Gastrocnemius medialis (tissue), 4 donors: ENCODE measurements at regions not wholly inside any gene's neighbourhood (a gene's known extent, or its start where the extent isn't known, plus 50 kb on each side); places are given as distances from the start of the nearest gene placed in this dataset.

Experiments
- ATAC-seq, 2 donors: fragments of 150-250 bp; one replicate each; pipeline ENCODE4 v1.9.1; 2016
- DNase-seq, 2 donors: peaks; one replicate each; pipeline ENCODE4 v3.0.0-alpha.2; 2019
- H3K27ac ChIP-seq, 4 donors: fragments of 200-600 bp; sonication (generic); 1 replicate in 1 of 4; 2 replicates in 3 of 4; pipeline ENCODE4 v1.5.1; 2016 to 2018; ENCODE audit warnings: mild to moderate bottlenecking in 2 of 4, moderate library complexity in 1 of 4
- H3K27me3 ChIP-seq, 3 donors: fragments of 200-600 bp; sonication (generic) in 2 of 3; 1 replicate in 1 of 3; 2 replicates in 2 of 3; pipeline versions ENCODE4 v1.5.1 to v1.6.0; 2016 to 2019; ENCODE audit warnings: mild to moderate bottlenecking in 1 of 3, moderate library complexity in 1 of 3
- H3K36me3 ChIP-seq, 2 donors: fragments of 200-600 bp; sonication (generic) in 1 of 2; one replicate each; pipeline ENCODE4 v1.5.1; 2017 to 2018
- H3K4me1 ChIP-seq, 2 donors: fragments of 200-600 bp; sonication (generic) in 1 of 2; one replicate each; pipeline ENCODE4 v1.5.1; 2016 to 2017; ENCODE audit warnings: mild to moderate bottlenecking in 2 of 2
- H3K4me3 ChIP-seq, 4 donors: fragments of 200-600 bp; sonication (generic) in 3 of 4; 1 replicate in 1 of 4; 2 replicates in 3 of 4; pipeline ENCODE4 v1.5.1; 2016 to 2019; ENCODE audit warnings: mild to moderate bottlenecking in 2 of 4
- H3K9me3 ChIP-seq, 3 donors: fragments of 200-600 bp; sonication (generic) in 2 of 3; 1 replicate in 1 of 3; 2 replicates in 2 of 3; pipeline ENCODE4 v1.5.1; 2016 to 2019
- POLR2A ChIP-seq, 2 donors: fragments of 450-650 bp; IDR thresholded peaks; one replicate each; pipeline ENCODE4 v1.6.1; 2017; ENCODE audit warnings: antibody characterized with exemption in 2 of 2, mild to moderate bottlenecking in 2 of 2, moderate library complexity in 2 of 2
- in situ Hi-C, 4 donors: fragments of 200-750 bp; cut with MboI; loops; one replicate each; pipeline versions ENCODE4 v1.15.0 to v1.8.0; 2017; ENCODE audit warnings: low sequenced_read_pairs in 4 of 4
- intact Hi-C: fragments of 100-400 bp; cut with DNase I; formaldehyde crosslinking; loops from one replicate; pipeline ENCODE4 v1.15.1; 2023; ENCODE audit warnings: low total_unique reads
- TF ChIP-seq, protein P1 (sequence below), 5 experiments: fragments of 450-650 bp in 3 of 5; fragments of 200-600 bp in 2 of 5; sonication (generic) in 2 of 5; IDR thresholded peaks in 4 of 5; conservative IDR thresholded peaks in 1 of 5; 1 replicate in 4 of 5; 2 replicates in 1 of 5; pipeline ENCODE4 v1.5.1; 2016 to 2019; ENCODE audit warnings: antibody characterized with exemption in 5 of 5, mild to moderate bottlenecking in 3 of 5, moderate library complexity in 3 of 5

GRCh38 chr10:108808228-108808627 lies 1115.1 kb downstream of the XPNPEP1 start:
- intact Hi-C loops (no loop called here), in situ Hi-C loops (no loop called here)
- no peaks in the 10 kb centered on the region for H3K9me3 ChIP-seq
- H3K4me1 ChIP-seq = no peaks in the 10 kb centered on the region
- no peak overlapping the region for H3K4me3 ChIP-seq
- DNase-seq = no peak
- no peaks in the 10 kb centered on the region for H3K27me3 ChIP-seq
- H3K27ac ChIP-seq = no peak overlapping the region
- ATAC-seq = no peak
- no peak for TF ChIP-seq POLR2A (IDR thresholded peaks at IDR 0.05)
- TF ChIP-seq, protein P1, sequence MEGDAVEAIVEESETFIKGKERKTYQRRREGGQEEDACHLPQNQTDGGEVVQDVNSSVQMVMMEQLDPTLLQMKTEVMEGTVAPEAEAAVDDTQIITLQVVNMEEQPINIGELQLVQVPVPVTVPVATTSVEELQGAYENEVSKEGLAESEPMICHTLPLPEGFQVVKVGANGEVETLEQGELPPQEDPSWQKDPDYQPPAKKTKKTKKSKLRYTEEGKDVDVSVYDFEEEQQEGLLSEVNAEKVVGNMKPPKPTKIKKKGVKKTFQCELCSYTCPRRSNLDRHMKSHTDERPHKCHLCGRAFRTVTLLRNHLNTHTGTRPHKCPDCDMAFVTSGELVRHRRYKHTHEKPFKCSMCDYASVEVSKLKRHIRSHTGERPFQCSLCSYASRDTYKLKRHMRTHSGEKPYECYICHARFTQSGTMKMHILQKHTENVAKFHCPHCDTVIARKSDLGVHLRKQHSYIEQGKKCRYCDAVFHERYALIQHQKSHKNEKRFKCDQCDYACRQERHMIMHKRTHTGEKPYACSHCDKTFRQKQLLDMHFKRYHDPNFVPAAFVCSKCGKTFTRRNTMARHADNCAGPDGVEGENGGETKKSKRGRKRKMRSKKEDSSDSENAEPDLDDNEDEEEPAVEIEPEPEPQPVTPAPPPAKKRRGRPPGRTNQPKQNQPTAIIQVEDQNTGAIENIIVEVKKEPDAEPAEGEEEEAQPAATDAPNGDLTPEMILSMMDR (IDR thresholded peaks at IDR 0.05 in 4 of 5, conservative IDR thresholded peaks at IDR 0.05 in 1 of 5) = no peak
- H3K36me3 ChIP-seq = no peaks in the 10 kb centered on the region

GRCh38 chr10:108801775-108802517 lies 1121.4 kb downstream of the XPNPEP1 start:
- in situ Hi-C loops = no loop called here
- no peak for ATAC-seq
- intact Hi-C loops = no loop called here

GRCh38 chr10:108801220-108801619 lies 1122.1 kb downstream of the XPNPEP1 start:
- Histone ChIP-seq H3K36me3 (no peaks in the 10 kb centered on the region), H3K4me3 (no peak overlapping the region), H3K4me1 (no peaks in the 10 kb centered on the region), H3K27ac (no peak overlapping the region), H3K27me3 (no peaks in the 10 kb centered on the region), H3K9me3 (no peaks in the 10 kb centered on the region)
- ATAC-seq = no peak
- DNase-seq = no peak
- TF ChIP-seq, protein P1 (IDR thresholded peaks at IDR 0.05 in 4 of 5, conservative IDR thresholded peaks at IDR 0.05 in 1 of 5) = no peak
- TF ChIP-seq POLR2A (IDR thresholded peaks at IDR 0.05) = no peak
- in situ Hi-C loops = no loop called here
- intact Hi-C loops = no loop called here

More at GRCh38 chr10:108801775-108802517, 1121.4 kb downstream of the XPNPEP1 start:
- Histone ChIP-seq H3K27ac (no peak overlapping the region), H3K9me3 (no peaks in the 10 kb centered on the region), H3K4me1 (no peaks in the 10 kb centered on the region), H3K36me3 (no peaks in the 10 kb centered on the region), H3K27me3 (no peaks in the 10 kb centered on the region), H3K4me3 (no peak overlapping the region)
- no peak for DNase-seq
- TF ChIP-seq POLR2A (IDR thresholded peaks at IDR 0.05) = no peak
- TF ChIP-seq, protein P1 (IDR thresholded peaks at IDR 0.05 in 4 of 5, conservative IDR thresholded peaks at IDR 0.05 in 1 of 5) = no peak

- intact Hi-C loops = no loop called here
- H3K4me1 ChIP-seq = no peaks in the 10 kb centered on the region
Observed at GRCh38 chr10:108797573-108797972, 1125.7 kb downstream of the XPNPEP1 start.

GRCh38 chr10:108791794-108792474 lies 1131.4 kb downstream of the XPNPEP1 start:
- Histone ChIP-seq H3K4me3 (no peak overlapping the region), H3K9me3 (no peaks in the 10 kb centered on the region), H3K27ac (no peak overlapping the region), H3K36me3 (no peaks in the 10 kb centered on the region), H3K4me1 (no peaks in the 10 kb centered on the region), H3K27me3 (no peaks in the 10 kb centered on the region)
- intact Hi-C loops = no loop called here
- in situ Hi-C loops = loop anchor here in 1 of 4 donors (25.0 kb wide), 1 partner anchor 105 kb away; no protein-coding TSS in a partner anchor
- TF ChIP-seq, protein P1 (IDR thresholded peaks at IDR 0.05 in 4 of 5, conservative IDR thresholded peaks at IDR 0.05 in 1 of 5) = no peak
- TF ChIP-seq POLR2A (IDR thresholded peaks at IDR 0.05) = no peak
- DNase-seq (no peak), ATAC-seq (no peak)

More at GRCh38 chr10:108797573-108797972, 1125.7 kb downstream of the XPNPEP1 start:
- Histone ChIP-seq H3K36me3 (no peaks in the 10 kb centered on the region), H3K27ac (no peak overlapping the region), H3K4me3 (no peak overlapping the region), H3K27me3 (no peaks in the 10 kb centered on the region), H3K9me3 (no peaks in the 10 kb centered on the region)
- TF ChIP-seq POLR2A (IDR thresholded peaks at IDR 0.05) = no peak
- in situ Hi-C loops = loop anchor here in 1 of 4 donors (25.0 kb wide), 1 partner anchor 110 kb away; no protein-coding TSS in a partner anchor
- ATAC-seq (no peak), DNase-seq (no peak)
